ENCODE measurements at regions not wholly inside any gene's neighbourhood (a gene's known extent, or its start where the extent isn't known, plus 50 kb on each side); places are given as distances from the start of the nearest gene placed in this dataset.

GRCh38 chr5:101689306-101689705, 606.8 kb downstream of the SLCO4C1 start:
- Histone ChIP-seq H2AFZ (ENCODE audit: low read depth, low read length) (no peak overlapping the region), H3K27ac (ENCODE audit: extremely low read depth, low read depth, low read length) (no peak overlapping the region), H3K4me2 (ENCODE audit: insufficient read depth, low read length) (no peak overlapping the region), H3K9me3 (replicated peaks; ENCODE audit: control insufficient read depth, insufficient read depth, low read depth, low read length) (no peaks in the 10 kb centered on the region), H3K9ac (ENCODE audit: insufficient read depth in 1 of 2, low read depth in 2 of 2, low read length in 2 of 2) (no peak overlapping the region), H3K79me2 (ENCODE audit: control insufficient read depth, insufficient read depth, low read length) (no peaks in the 10 kb centered on the region), H4K20me1 (replicated peaks; ENCODE audit: control insufficient read depth, insufficient read depth, low read length) (no peaks in the 10 kb centered on the region), H3K36me3 (ENCODE audit: control insufficient read depth, insufficient read depth, low read length) (no peaks in the 10 kb centered on the region), H3K4me3 (no peak overlapping the region), H3K27me3 (ENCODE audit: control insufficient read depth in 2 of 2, insufficient read depth in 2 of 2, low read length in 2 of 2) (no peaks in the 10 kb centered on the region), H3K9me1 (ENCODE audit: control insufficient read depth, insufficient read depth, low read length) (no peaks in the 10 kb centered on the region), H3K4me1 (replicated peaks in 1 of 2; ENCODE audit: control insufficient read depth in 2 of 2, insufficient read depth in 2 of 2, low read length in 2 of 2) (no peaks in the 10 kb centered on the region)
- no TSS peak for BruUV-seq (replicated peaks)
- FAIRE-seq, result no peak
- ChIA-PET POLR2A (no interaction called here), CTCF (ENCODE audit: low intra/inter-chr PET ratio) (no interaction called here)
- DNase-seq (ENCODE audit: extremely low read depth in 1 of 4, low spot score in 3 of 4), result no peak
- in situ Hi-C loops (cut with MboI) (no loop called here), intact Hi-C loops (cut with micrococcal nuclease) (no loop called here)
- ATAC-seq, result no peak
- no peak for TF ChIP-seq SMARCB1 (IDR thresholded peaks at IDR 0.05; ENCODE audit: insufficient read length, low read depth)
- TF ChIP-seq ZNF274 (IDR thresholded peaks at IDR 0.05; ENCODE audit: borderline replicate concordance, low read depth, low read length), result no peak
- no peak for TF ChIP-seq MBD1 (CRISPR knock-in tag; IDR thresholded peaks at IDR 0.05)
- no peak for TF ChIP-seq HNRNPLL (IDR thresholded peaks at IDR 0.05; ENCODE audit: low read depth, low read length, poor library complexity, severe bottlenecking)
- TF ChIP-seq MXI1 (IDR thresholded peaks at IDR 0.05; ENCODE audit: low read depth, low read length), result no peak
- TF ChIP-seq NKRF (IDR thresholded peaks at IDR 0.05; ENCODE audit: borderline replicate concordance), result no peak
- no peak for TF ChIP-seq GTF2A2 (tag; IDR thresholded peaks at IDR 0.05)
- no peak for TF ChIP-seq SMC3 (conservative IDR thresholded peaks at IDR 0.05; ENCODE audit: insufficient read depth, low read depth, low read length)
- TF ChIP-seq CGGBP1 (CRISPR knock-in tag; IDR thresholded peaks at IDR 0.05), result no peak
- TF ChIP-seq ZSCAN29 (IDR thresholded peaks at IDR 0.05), result no peak
- TF ChIP-seq ZC3H8 (IDR thresholded peaks at IDR 0.05), result no peak
- TF ChIP-seq HDAC3 (IDR thresholded peaks at IDR 0.05; ENCODE audit: borderline replicate concordance, partially characterized antibody), result no peak
- TF ChIP-seq ZNF780A (CRISPR knock-in tag; IDR thresholded peaks at IDR 0.05), result no peak
- TF ChIP-seq RBM34 (IDR thresholded peaks at IDR 0.05; ENCODE audit: borderline replicate concordance, insufficient read depth, low read length), result no peak
- no peak for TF ChIP-seq ZNF24 (IDR thresholded peaks at IDR 0.05)
- TF ChIP-seq CLOCK (CRISPR knock-in tag; IDR thresholded peaks at IDR 0.05; ENCODE audit: borderline replicate concordance), result no peak
- no peak for TF ChIP-seq SIX5 (IDR thresholded peaks at IDR 0.05; ENCODE audit: borderline replicate concordance in 1 of 2, insufficient read depth in 1 of 2, low read depth in 1 of 2, low read length in 2 of 2)
- no peak for TF ChIP-seq FOXA3 (CRISPR knock-in tag; conservative IDR thresholded peaks at IDR 0.05 in 1 of 2, IDR thresholded peaks at IDR 0.05 in 1 of 2)
- TF ChIP-seq ELF2 (CRISPR knock-in tag; IDR thresholded peaks at IDR 0.05), result no peak

Measured in K562 (cell line).